H1 (cell line): ENCODE measurements at regions not wholly inside any gene's neighbourhood (a gene's known extent, or its start where the extent isn't known, plus 50 kb on each side); places are given as distances from the start of the nearest gene placed in this dataset.

ENCODE experiments used
- CTCF ChIA-PET: fragments of 300-600 bp; sonication (Branson Sonifier 250); formaldehyde crosslinking; loops from one replicate; lab custom pipeline; 2021; ENCODE audit not compliant: partially characterized antibody; lab: Charles Lee
- POLR2A ChIA-PET: fragments of 300-600 bp; sonication (Branson Sonifier 250); formaldehyde crosslinking; loops from one replicate; lab custom pipeline; 2021; ENCODE audit warnings: inconsistent platforms; ENCODE audit not compliant: partially characterized antibody; lab: Charles Lee
- DNase-seq, 2 experiments: peaks; one replicate each; pipeline versions ENCODE4 v3.0.0 to v3.0.0-alpha.2; 2010 to 2022; ENCODE audit warnings: low spot score in 2 of 2, low read depth in 1 of 2, mixed read lengths in 1 of 2
- FAIRE-seq: peaks from 2 replicates; lab custom pipeline; 2011; peaks lifted over from hg19 to GRCh38; lab: Jason Lieb, UNC
- H2AFZ ChIP-seq: 2 replicates; pipeline ENCODE4 v1.8.1; 2012; ENCODE audit warnings: low read length, inconsistent platforms
- H2AK5ac ChIP-seq: 2 replicates; pipeline ENCODE4 v1.6.1; 2013; ENCODE audit warnings: low read depth, low read length
- H2BK120ac ChIP-seq: replicated peaks from 2 replicates; pipeline ENCODE3; 2013; ENCODE audit warnings: low read depth, low read length, inconsistent platforms
- H2BK12ac ChIP-seq: 2 replicates; pipeline ENCODE4 v1.6.1; 2013; ENCODE audit warnings: low read depth, low read length
- H2BK15ac ChIP-seq: 2 replicates; pipeline ENCODE4 v1.6.1; 2013; ENCODE audit warnings: low read length
- H2BK20ac ChIP-seq: 2 replicates; pipeline ENCODE4 v1.6.1; 2013; ENCODE audit warnings: low read length
- H2BK5ac ChIP-seq: 2 replicates; pipeline ENCODE4 v1.6.1; 2013; ENCODE audit warnings: low read depth, low read length
- H3K14ac ChIP-seq: 2 replicates; pipeline ENCODE4 v1.6.1; 2013; ENCODE audit warnings: inconsistent platforms; ENCODE audit not compliant: insufficient read length
- H3K18ac ChIP-seq: 2 replicates; pipeline ENCODE4 v1.6.1; 2013; ENCODE audit warnings: low read length; ENCODE audit errors: extremely low read depth
- H3K23ac ChIP-seq: 2 replicates; pipeline ENCODE4 v1.6.1; 2013; ENCODE audit warnings: inconsistent platforms; ENCODE audit not compliant: insufficient read length
- H3K23me2 ChIP-seq: 2 replicates; pipeline ENCODE4 v1.6.1; 2013; ENCODE audit warnings: low read depth, low read length
- H3K27ac ChIP-seq: 2 replicates; pipeline ENCODE4 v1.6.1; 2011; ENCODE audit warnings: low read depth, low read length, inconsistent platforms
- H3K27me3 ChIP-seq, 4 experiments: replicated peaks in 1 of 4; 1 replicate in 1 of 4; 2 replicates in 3 of 4; pipeline versions ENCODE4 v1.6.1 to v1.8.1; 2011 to 2013; ENCODE audit warnings: low read length in 3 of 4, mild to moderate bottlenecking in 3 of 4, inconsistent platforms in 2 of 4, mixed read lengths in 2 of 4, moderate library complexity in 1 of 4; ENCODE audit not compliant: control insufficient read depth in 3 of 4, insufficient read depth in 3 of 4; ENCODE audit errors: extremely low read depth in 1 of 4
- H3K36me3 ChIP-seq, 4 experiments: 2 replicates each; pipeline versions ENCODE4 v1.6.1 to v1.8.1; 2011 to 2013; ENCODE audit warnings: mild to moderate bottlenecking in 4 of 4, low read length in 3 of 4, moderate library complexity in 2 of 4, control low read depth in 1 of 4, inconsistent platforms in 1 of 4; ENCODE audit not compliant: insufficient read depth in 4 of 4, control insufficient read depth in 2 of 4
- H3K4ac ChIP-seq: replicated peaks from 2 replicates; pipeline ENCODE3; 2013; ENCODE audit warnings: low read length, low read depth, mixed read lengths, inconsistent platforms; ENCODE audit not compliant: insufficient read length
- H3K4me1 ChIP-seq, 4 experiments: replicated peaks in 1 of 4; 1 replicate in 1 of 4; 2 replicates in 3 of 4; pipeline versions ENCODE4 v1.6.1 to v1.8.1; 2011 to 2013; ENCODE audit warnings: low read length in 3 of 4, inconsistent platforms in 2 of 4, mixed read lengths in 1 of 4; ENCODE audit not compliant: insufficient read depth in 4 of 4, control insufficient read depth in 3 of 4
- H3K4me2 ChIP-seq, 2 experiments: 2 replicates each; pipeline versions ENCODE4 v1.6.1 to v1.8.1; 2011 to 2013; ENCODE audit warnings: low read depth in 2 of 2, low read length in 2 of 2, control low read depth in 1 of 2, inconsistent platforms in 1 of 2, mild to moderate bottlenecking in 1 of 2; ENCODE audit not compliant: insufficient read depth in 1 of 2
- H3K4me3 ChIP-seq, 4 experiments: fragments of 200-600, 300-600 bp in 1 of 4; sonication (generic), shearing (Covaris generic), sonication (Bioruptor Twin) in 1 of 4; 2 replicates each; pipeline versions ENCODE4 v1.5.1 to v1.8.1; 2011 to 2016; ENCODE audit warnings: low read length in 4 of 4, low read depth in 3 of 4, control low read depth in 2 of 4, inconsistent platforms in 2 of 4, mild to moderate bottlenecking in 2 of 4, mixed read lengths in 1 of 4, moderate library complexity in 1 of 4; ENCODE audit not compliant: insufficient read depth in 2 of 4; ENCODE audit errors: extremely low read depth in 1 of 4
- H3K56ac ChIP-seq: replicated peaks from 2 replicates; pipeline ENCODE3; 2013; ENCODE audit warnings: low read depth, mild to moderate bottlenecking, mixed read lengths, low read length, inconsistent platforms; ENCODE audit not compliant: insufficient read length
- H3K79me1 ChIP-seq: 2 replicates; pipeline ENCODE4 v1.6.1; 2013; ENCODE audit warnings: low read depth, low read length, control low read depth
- H3K79me2 ChIP-seq, 2 experiments: 2 replicates each; pipeline versions ENCODE4 v1.6.1 to v1.8.1; 2012 to 2013; ENCODE audit warnings: low read length in 2 of 2, mild to moderate bottlenecking in 2 of 2, inconsistent platforms in 1 of 2; ENCODE audit not compliant: insufficient read depth in 2 of 2, control insufficient read depth in 1 of 2
- H3K9ac ChIP-seq, 4 experiments: replicated peaks in 1 of 4; 1 replicate in 1 of 4; 2 replicates in 3 of 4; pipeline versions ENCODE4 v1.6.1 to v1.8.1; 2011 to 2013; ENCODE audit warnings: low read depth in 3 of 4, low read length in 3 of 4, control low read depth in 2 of 4, mild to moderate bottlenecking in 2 of 4, moderate library complexity in 2 of 4, inconsistent platforms in 1 of 4; ENCODE audit errors: extremely low read depth in 1 of 4
- H3K9me3 ChIP-seq, 2 experiments: 2 replicates each; pipeline versions ENCODE4 v1.6.1 to v1.8.1; 2012 to 2013; ENCODE audit warnings: mild to moderate bottlenecking in 2 of 2, moderate library complexity in 2 of 2, control low read depth in 1 of 2, inconsistent platforms in 1 of 2, low read depth in 1 of 2, low read length in 1 of 2, mixed read lengths in 1 of 2; ENCODE audit not compliant: insufficient read depth in 2 of 2
- H4K20me1 ChIP-seq, 2 experiments: replicated peaks in 1 of 2; 2 replicates each; pipeline versions ENCODE3 to v1.8.1; 2011 to 2013; ENCODE audit warnings: inconsistent platforms in 2 of 2, low read length in 2 of 2, mild to moderate bottlenecking in 1 of 2; ENCODE audit not compliant: insufficient read depth in 2 of 2, control insufficient read depth in 1 of 2
- H4K5ac ChIP-seq: 2 replicates; pipeline ENCODE4 v1.6.1; 2013; ENCODE audit warnings: low read length, low read depth, mixed read lengths, inconsistent platforms; ENCODE audit not compliant: insufficient read length
- H4K8ac ChIP-seq: 2 replicates; pipeline ENCODE4 v1.8.0; 2013; ENCODE audit warnings: mild to moderate bottlenecking, moderate library complexity, low read length, inconsistent platforms; ENCODE audit not compliant: insufficient read depth; ENCODE audit errors: extremely low read depth
- H4K91ac ChIP-seq: replicated peaks from 2 replicates; pipeline ENCODE3; 2013; ENCODE audit warnings: low read length, mixed read lengths, inconsistent platforms; ENCODE audit not compliant: insufficient read length
- CHD7 ChIP-seq: fragments of 300-600 bp; sonication (generic); IDR thresholded peaks from 2 replicates; pipeline ENCODE4 v1.7.1; 2012; ENCODE audit warnings: low read length, moderate library complexity, mild to moderate bottlenecking, inconsistent platforms; ENCODE audit not compliant: insufficient replicate concordance
- WGBS, 2 experiments: shearing (Covaris generic) in 1 of 2; methylation state at CpG; one replicate each; pipeline versions ENCODE4 v1.1.6 to v1.1.7; 2013 to 2015; ENCODE audit warnings: low lambda C conversion rate in 2 of 2, mixed read lengths in 2 of 2, inconsistent platforms in 1 of 2, low coverage in 1 of 2, missing lambda C conversion rate in 1 of 2; ENCODE audit not compliant: insufficient replicate concordance in 2 of 2, insufficient coverage in 1 of 2, insufficient read length in 1 of 2; ENCODE audit errors: extremely low coverage in 1 of 2, missing lambda C conversion rate in 1 of 2; 5-methylcytosine and 5-hydroxymethylcytosine counted together

- H3K79me1 ChIP-seq, result no peaks in the 10 kb centered on the region
- no peak overlapping the region for H2BK120ac ChIP-seq
- whole genome bisulfite sequencing, 2 experiments, result 68% methylated on average over 4 of the region's 4 CpGs; no CpG with 5 or more reads in 1 of the 2 experiments
- no peak for DNase-seq
- FAIRE-seq, result no peak
- H3K4me2 ChIP-seq, result no peak overlapping the region
- no peaks in the 10 kb centered on the region for H4K20me1 ChIP-seq
- peak overlapping the region; percentile 94 for H2AFZ ChIP-seq
- H3K14ac ChIP-seq, result no peak overlapping the region
- H3K9me3 ChIP-seq, result no peaks in the 10 kb centered on the region
- no peak overlapping the region for H2BK5ac ChIP-seq
- no peak overlapping the region for H3K23ac ChIP-seq
- H3K4me1 ChIP-seq, result no peaks in the 10 kb centered on the region
- ChIA-PET CTCF (no interaction called here), POLR2A (no interaction called here)
- H4K8ac ChIP-seq, result no peak overlapping the region
- no peak overlapping the region for H2AK5ac ChIP-seq
- no peak overlapping the region for H3K4ac ChIP-seq
- no peak overlapping the region for H3K56ac ChIP-seq
- no peaks in the 10 kb centered on the region for H3K36me3 ChIP-seq
- no peaks in the 10 kb centered on the region; the same call in 1 of the 2 replicates for H3K23me2 ChIP-seq
- H4K5ac ChIP-seq, result no peak overlapping the region
- H3K27me3 ChIP-seq, result no peaks in the 10 kb centered on the region
- no peak overlapping the region for H3K27ac ChIP-seq
- H2BK20ac ChIP-seq, result no peak overlapping the region
- H3K79me2 ChIP-seq, result no peaks in the 10 kb centered on the region
- no peak overlapping the region for H3K9ac ChIP-seq
- no peak overlapping the region for H3K4me3 ChIP-seq
- no peak overlapping the region for H2BK12ac ChIP-seq
- H2BK15ac ChIP-seq, result no peak overlapping the region
- H3K18ac ChIP-seq, result no peak overlapping the region
- H4K91ac ChIP-seq, result no peak overlapping the region
- TF ChIP-seq CHD7, result no peak
These were observed 1199.1 kb downstream of the ADGRL3 start for GRCh38 chr4:62399242-62399641.
